Stomach (tissue), 8 donors: ENCODE measurements at regions not wholly inside any gene's neighbourhood (a gene's known extent, or its start where the extent isn't known, plus 50 kb on each side); places are given as distances from the start of the nearest gene placed in this dataset.

ENCODE experiments used
- DNase-seq, 2 donors: peaks; one replicate each; pipeline versions ENCODE4 v3.0.0 to v3.0.0-alpha.2; 2013 to 2019
- H3K27ac ChIP-seq, 5 donors: fragments of 200-600 bp in 4 of 5; sonication (generic) in 4 of 5; one replicate each; pipeline ENCODE4 v1.5.1; 2013 to 2019; ENCODE audit warnings: mild to moderate bottlenecking in 1 of 5, moderate library complexity in 1 of 5
- H3K27me3 ChIP-seq, 3 donors: fragments of 200-600 bp; sonication (generic); one replicate each; pipeline ENCODE4 v1.5.1; 2017 to 2019; ENCODE audit warnings: mixed run types in 1 of 3
- H3K36me3 ChIP-seq, 4 donors: fragments of 200-600 bp; sonication (generic); 1 replicate in 3 of 4; 2 replicates in 1 of 4; pipeline ENCODE4 v1.5.1; 2016 to 2019
- H3K4me1 ChIP-seq, 4 donors: fragments of 200-600 bp; sonication (generic); one replicate each; pipeline ENCODE4 v1.5.1; 2016 to 2019
- H3K4me3 ChIP-seq, 4 donors: fragments of 200-600 bp; sonication (generic) in 3 of 4; one replicate each; pipeline ENCODE4 v1.5.1; 2016 to 2019; ENCODE audit warnings: mild to moderate bottlenecking in 1 of 4
- H3K9me3 ChIP-seq, 4 donors: fragments of 200-600 bp; sonication (generic); one replicate each; pipeline ENCODE4 v1.5.1; 2016 to 2019
- EP300 ChIP-seq: sonication (generic); formaldehyde crosslinking; IDR thresholded peaks from one replicate; pipeline ENCODE4 v1.6.1; 2017; ENCODE audit warnings: antibody characterized with exemption
- POLR2A ChIP-seq, 4 donors: fragments of 450-650 bp; IDR thresholded peaks; one replicate each; pipeline ENCODE4 v1.6.1; 2016; ENCODE audit warnings: antibody characterized with exemption in 4 of 4, control low read depth in 2 of 4, mild to moderate bottlenecking in 1 of 4, moderate library complexity in 1 of 4
- POLR2AphosphoS5 ChIP-seq, 3 donors: sonication (generic); formaldehyde crosslinking; IDR thresholded peaks; one replicate each; pipeline ENCODE4 v1.6.1; 2016; ENCODE audit warnings: antibody characterized with exemption in 3 of 3
- WGBS, 5 donors: extraction: QIAGEN DNeasy Blood & Tissue Kit in 3 of 5; methylation state at CpG; one replicate each; pipeline versions ENCODE4 v1.1.5 to v1.1.7; 2013 to 2018; 5-methylcytosine and 5-hydroxymethylcytosine counted together
- intact Hi-C: fragments of 100-400 bp; cut with DNase I; formaldehyde crosslinking; loops from one replicate; pipeline ENCODE4 v1.15.1; 2023; ENCODE audit warnings: low total_unique reads
- TF ChIP-seq, protein P1 (sequence below), 7 experiments: fragments of 450-650 bp in 4 of 7; fragments of 200-600 bp in 3 of 7; sonication (generic) in 3 of 7; IDR thresholded peaks; one replicate each; pipeline ENCODE4 v1.5.1; 2016 to 2019; ENCODE audit warnings: antibody characterized with exemption in 7 of 7, control low read depth in 2 of 7, mild to moderate bottlenecking in 1 of 7
- donor health status: healthy with polysubstance abuse.
- donor health status: Bipolar disorder and iron deficiency.
- donor health status: healthy.

DNA sequence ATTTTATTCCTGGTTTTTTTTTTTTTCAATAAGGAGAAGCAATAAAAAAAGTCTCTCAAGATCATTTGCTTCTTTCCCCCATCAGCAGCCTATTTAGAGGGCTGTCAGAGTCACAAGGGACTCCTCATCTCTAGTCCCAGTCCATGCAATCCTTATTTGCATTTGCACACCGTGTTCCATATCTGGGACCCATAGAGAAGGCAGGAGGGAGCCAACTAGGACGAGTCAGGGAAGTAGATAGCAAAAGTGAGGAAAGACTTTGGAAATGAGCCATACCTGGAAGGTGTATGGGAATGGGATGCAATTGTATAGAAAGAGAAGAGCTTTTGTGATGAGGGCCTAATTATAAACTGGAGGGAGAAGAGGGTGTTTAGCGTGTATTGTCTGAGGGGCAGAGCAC, 160.0 kb downstream of the PIK3R1 start:
- no peaks in the 10 kb centered on the region for H3K27me3 ChIP-seq
- H3K4me1 ChIP-seq, result peaks cover 4 to 41% (median 25%) of the 10 kb centered on the region in 4 donors
- no peaks in the 10 kb centered on the region for H3K36me3 ChIP-seq
- no peak for DNase-seq
- no peaks in the 10 kb centered on the region for H3K9me3 ChIP-seq
- H3K4me3 ChIP-seq, result no peak overlapping the region
- WGBS, 5 donors, result 58 to 74% (median 69%) methylated on average over 3 of the region's 3 CpGs
- intact Hi-C loops, result no loop called here
- no peak overlapping the region for H3K27ac ChIP-seq
- TF ChIP-seq POLR2A (IDR thresholded peaks at IDR 0.05) (no peak), EP300 (no peak), POLR2AphosphoS5 (IDR thresholded peaks at IDR 0.05) (no peak)
- TF ChIP-seq, protein P1, sequence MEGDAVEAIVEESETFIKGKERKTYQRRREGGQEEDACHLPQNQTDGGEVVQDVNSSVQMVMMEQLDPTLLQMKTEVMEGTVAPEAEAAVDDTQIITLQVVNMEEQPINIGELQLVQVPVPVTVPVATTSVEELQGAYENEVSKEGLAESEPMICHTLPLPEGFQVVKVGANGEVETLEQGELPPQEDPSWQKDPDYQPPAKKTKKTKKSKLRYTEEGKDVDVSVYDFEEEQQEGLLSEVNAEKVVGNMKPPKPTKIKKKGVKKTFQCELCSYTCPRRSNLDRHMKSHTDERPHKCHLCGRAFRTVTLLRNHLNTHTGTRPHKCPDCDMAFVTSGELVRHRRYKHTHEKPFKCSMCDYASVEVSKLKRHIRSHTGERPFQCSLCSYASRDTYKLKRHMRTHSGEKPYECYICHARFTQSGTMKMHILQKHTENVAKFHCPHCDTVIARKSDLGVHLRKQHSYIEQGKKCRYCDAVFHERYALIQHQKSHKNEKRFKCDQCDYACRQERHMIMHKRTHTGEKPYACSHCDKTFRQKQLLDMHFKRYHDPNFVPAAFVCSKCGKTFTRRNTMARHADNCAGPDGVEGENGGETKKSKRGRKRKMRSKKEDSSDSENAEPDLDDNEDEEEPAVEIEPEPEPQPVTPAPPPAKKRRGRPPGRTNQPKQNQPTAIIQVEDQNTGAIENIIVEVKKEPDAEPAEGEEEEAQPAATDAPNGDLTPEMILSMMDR (IDR thresholded peaks at IDR 0.05), result no peak

DNA sequence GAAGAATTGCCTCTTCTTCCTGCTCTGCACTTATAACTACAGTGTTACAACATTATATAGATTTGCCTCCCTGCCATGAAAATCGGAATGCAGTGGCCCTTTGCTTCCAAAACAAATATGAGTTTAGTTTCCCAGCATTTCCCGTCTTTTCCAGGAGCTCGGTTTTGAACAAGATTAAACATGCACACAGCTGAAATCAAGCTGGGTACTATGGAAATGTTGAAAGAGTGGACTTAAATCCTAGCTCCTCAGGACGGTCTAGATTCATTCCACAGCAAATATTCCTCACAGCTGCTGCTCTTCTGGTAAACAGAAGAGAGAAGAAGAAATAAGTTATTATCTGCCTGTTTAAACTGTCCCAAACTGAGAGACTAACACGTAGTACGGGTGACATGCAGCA, 161.4 kb downstream of the PIK3R1 start:
- H3K9me3 ChIP-seq, result no peaks in the 10 kb centered on the region
- DNase-seq, result peak in 1 of 2 donors; percentile 15
- 22 to 45% (median 37%) methylated on average over 6 of the region's 6 CpGs for WGBS, 5 donors
- peak overlapping the region in 2 of 5 donors; percentile 31 to 57 for H3K27ac ChIP-seq
- no peaks in the 10 kb centered on the region for H3K36me3 ChIP-seq
- intact Hi-C loops, result no loop called here
- peaks cover 4 to 42% (median 25%) of the 10 kb centered on the region in 4 donors for H3K4me1 ChIP-seq
- H3K4me3 ChIP-seq, result no peak overlapping the region
- no peaks in the 10 kb centered on the region for H3K27me3 ChIP-seq
- TF ChIP-seq EP300 (no peak), POLR2AphosphoS5 (IDR thresholded peaks at IDR 0.05) (no peak), POLR2A (IDR thresholded peaks at IDR 0.05) (no peak)
- TF ChIP-seq, protein P1 (IDR thresholded peaks at IDR 0.05), result no peak

DNA sequence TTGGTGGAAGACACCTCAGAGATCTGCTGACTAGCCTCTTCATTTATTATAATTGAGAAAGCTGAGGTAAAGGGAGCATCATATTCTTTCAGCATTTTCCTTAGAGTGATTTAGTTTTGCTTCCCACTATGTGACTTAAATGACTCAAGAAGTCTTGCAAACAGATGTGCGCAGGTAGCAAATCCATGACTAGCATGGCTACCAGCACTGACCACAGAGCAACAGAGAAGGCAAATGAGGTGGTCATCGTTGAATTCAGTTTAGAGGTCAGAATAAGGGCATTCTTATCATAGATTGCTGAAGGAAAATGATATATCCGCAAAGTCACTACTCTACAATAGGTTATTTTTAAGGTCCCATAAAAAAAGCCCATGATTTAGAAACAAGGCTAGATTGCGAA, 162.2 kb downstream of the PIK3R1 start:
- no peaks in the 10 kb centered on the region for H3K27me3 ChIP-seq
- H3K36me3 ChIP-seq, result no peaks in the 10 kb centered on the region
- no peaks in the 10 kb centered on the region for H3K9me3 ChIP-seq
- H3K27ac ChIP-seq, result no peak overlapping the region
- 74 to 86% (median 80%) methylated on average over 4 of the region's 4 CpGs for WGBS, 5 donors
- peaks cover 4 to 42% (median 25%) of the 10 kb centered on the region in 4 donors for H3K4me1 ChIP-seq
- no peak overlapping the region for H3K4me3 ChIP-seq
- TF ChIP-seq, protein P1 (IDR thresholded peaks at IDR 0.05), result no peak
- no peak for TF ChIP-seq POLR2AphosphoS5 (IDR thresholded peaks at IDR 0.05)
- no peak for TF ChIP-seq EP300
- no peak for TF ChIP-seq POLR2A (IDR thresholded peaks at IDR 0.05)
- DNase-seq, result no peak
- intact Hi-C loops, result no loop called here

DNA sequence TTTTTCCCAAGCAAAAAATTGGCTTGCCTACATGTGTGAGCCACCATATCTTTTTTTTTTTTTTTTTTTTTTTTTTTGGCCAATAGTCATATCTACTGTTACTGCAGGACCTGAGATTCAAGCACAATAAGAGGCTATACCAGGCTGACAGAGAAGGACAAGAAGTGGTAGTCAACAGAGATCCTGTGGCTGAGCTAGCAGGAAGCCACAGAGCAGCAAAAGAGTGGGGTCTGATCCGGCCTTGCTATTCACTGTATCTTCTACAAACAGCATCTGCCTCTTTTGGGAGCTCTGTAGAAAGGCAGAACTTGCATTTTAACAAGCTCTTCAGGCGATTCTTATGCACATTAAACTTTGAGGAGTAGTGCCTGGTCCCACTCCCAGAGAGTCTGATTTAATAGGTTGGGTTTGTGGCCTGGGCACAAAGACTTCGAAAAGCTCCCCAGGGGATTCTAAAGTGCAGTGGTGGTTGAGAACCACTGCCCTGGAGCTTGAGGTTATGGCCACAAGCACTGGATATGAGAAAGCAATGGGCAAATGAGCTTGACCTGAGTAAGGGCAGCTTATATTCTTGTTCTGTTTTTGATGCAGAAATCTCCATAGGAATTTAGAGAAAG, 162.8 kb downstream of the PIK3R1 start:
- Histone ChIP-seq H3K27me3 (no peaks in the 10 kb centered on the region), H3K27ac (no peak overlapping the region)
- peak in 1 of 2 donors; percentile 17 for DNase-seq

More for the DNA sequence above, 162.8 kb downstream of the PIK3R1 start:
- TF ChIP-seq, protein P1 (IDR thresholded peaks at IDR 0.05), result no peak
- no peak for TF ChIP-seq EP300
- no peak for TF ChIP-seq POLR2A (IDR thresholded peaks at IDR 0.05)
- TF ChIP-seq POLR2AphosphoS5 (IDR thresholded peaks at IDR 0.05), result no peak
- no peaks in the 10 kb centered on the region for H3K36me3 ChIP-seq
- no peak overlapping the region for H3K4me3 ChIP-seq
- intact Hi-C loops, result no loop called here
- H3K4me1 ChIP-seq, result peaks cover 4 to 42% (median 25%) of the 10 kb centered on the region in 4 donors
- WGBS, 5 donors, result 69 to 82% (median 81%) methylated on average over 3 of the region's 3 CpGs
- no peaks in the 10 kb centered on the region for H3K9me3 ChIP-seq
